Nephron (organoid): ENCODE measurements at regions not wholly inside any gene's neighbourhood (a gene's known extent, or its start where the extent isn't known, plus 50 kb on each side); places are given as distances from the start of the nearest gene placed in this dataset.

ENCODE experiments used
- H3K27ac Mint-ChIP-seq, 3 experiments: 2 replicates each; pipeline ENCODE4 v1.8.0; 2020; ENCODE audit warnings: mixed read lengths in 3 of 3, mild to moderate bottlenecking in 2 of 3, moderate library complexity in 1 of 3
- H3K27me3 Mint-ChIP-seq: 2 replicates; pipeline ENCODE4 v1.8.0; 2021; ENCODE audit warnings: low read depth, mild to moderate bottlenecking, moderate library complexity, mixed read lengths
- H3K36me3 Mint-ChIP-seq: 2 replicates; pipeline ENCODE4 v1.8.0; 2020; ENCODE audit warnings: low read depth, mixed read lengths
- H3K4me1 Mint-ChIP-seq: 2 replicates; pipeline ENCODE4 v1.8.0; 2020; ENCODE audit warnings: mixed read lengths
- H3K4me3 Mint-ChIP-seq, 3 experiments: 2 replicates each; pipeline ENCODE4 v1.8.0; 2020; ENCODE audit warnings: mild to moderate bottlenecking in 3 of 3, mixed read lengths in 3 of 3, moderate library complexity in 2 of 3
- H3K9me3 Mint-ChIP-seq: 2 replicates; pipeline ENCODE4 v1.8.0; 2020; ENCODE audit warnings: mixed read lengths
- TF ChIP-seq, protein P1 (sequence below), 3 experiments: fragments of 200-600 bp; sonication (generic); IDR thresholded peaks; one replicate each; pipeline ENCODE4 v1.5.0; 2021; ENCODE audit warnings: antibody characterized with exemption in 3 of 3; ENCODE audit not compliant: unreplicated experiment in 3 of 3

GRCh38 chr3:72383230-72383629 lies 465.0 kb downstream of the SHQ1 start:
- Mint-ChIP-seq H3K27me3 (no peaks in the 10 kb centered on the region), H3K27ac (no peak overlapping the region), H3K4me1 (peaks cover 61% of the 10 kb centered on the region), H3K4me3 (no peak overlapping the region), H3K36me3 (peaks cover 8% of the 10 kb centered on the region), H3K9me3 (no peaks in the 10 kb centered on the region)
- TF ChIP-seq, protein P1, sequence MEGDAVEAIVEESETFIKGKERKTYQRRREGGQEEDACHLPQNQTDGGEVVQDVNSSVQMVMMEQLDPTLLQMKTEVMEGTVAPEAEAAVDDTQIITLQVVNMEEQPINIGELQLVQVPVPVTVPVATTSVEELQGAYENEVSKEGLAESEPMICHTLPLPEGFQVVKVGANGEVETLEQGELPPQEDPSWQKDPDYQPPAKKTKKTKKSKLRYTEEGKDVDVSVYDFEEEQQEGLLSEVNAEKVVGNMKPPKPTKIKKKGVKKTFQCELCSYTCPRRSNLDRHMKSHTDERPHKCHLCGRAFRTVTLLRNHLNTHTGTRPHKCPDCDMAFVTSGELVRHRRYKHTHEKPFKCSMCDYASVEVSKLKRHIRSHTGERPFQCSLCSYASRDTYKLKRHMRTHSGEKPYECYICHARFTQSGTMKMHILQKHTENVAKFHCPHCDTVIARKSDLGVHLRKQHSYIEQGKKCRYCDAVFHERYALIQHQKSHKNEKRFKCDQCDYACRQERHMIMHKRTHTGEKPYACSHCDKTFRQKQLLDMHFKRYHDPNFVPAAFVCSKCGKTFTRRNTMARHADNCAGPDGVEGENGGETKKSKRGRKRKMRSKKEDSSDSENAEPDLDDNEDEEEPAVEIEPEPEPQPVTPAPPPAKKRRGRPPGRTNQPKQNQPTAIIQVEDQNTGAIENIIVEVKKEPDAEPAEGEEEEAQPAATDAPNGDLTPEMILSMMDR (IDR thresholded peaks at IDR 0.05; ENCODE audit: unreplicated experiment in 3 of 3): no peak

- peaks cover 63% of the 10 kb centered on the region for H3K4me1 Mint-ChIP-seq
- no peaks in the 10 kb centered on the region for H3K9me3 Mint-ChIP-seq
- H3K27me3 Mint-ChIP-seq: no peaks in the 10 kb centered on the region
- TF ChIP-seq, protein P1 (IDR thresholded peaks at IDR 0.05; ENCODE audit: unreplicated experiment in 3 of 3): no peak
- H3K4me3 Mint-ChIP-seq: no peak overlapping the region
- H3K27ac Mint-ChIP-seq: no peak overlapping the region
- peaks cover 11% of the 10 kb centered on the region for H3K36me3 Mint-ChIP-seq
These were observed 465.8 kb downstream of the SHQ1 start for GRCh38 chr3:72382460-72382859.

GRCh38 chr3:72381584-72381983 lies 466.7 kb downstream of the SHQ1 start:
- Mint-ChIP-seq H3K36me3 (peaks cover 15% of the 10 kb centered on the region), H3K27me3 (no peaks in the 10 kb centered on the region), H3K4me1 (peaks cover 63% of the 10 kb centered on the region), H3K4me3 (no peak overlapping the region), H3K9me3 (no peaks in the 10 kb centered on the region), H3K27ac (no peak overlapping the region)
- TF ChIP-seq, protein P1 (IDR thresholded peaks at IDR 0.05; ENCODE audit: unreplicated experiment in 3 of 3): no peak

DNA sequence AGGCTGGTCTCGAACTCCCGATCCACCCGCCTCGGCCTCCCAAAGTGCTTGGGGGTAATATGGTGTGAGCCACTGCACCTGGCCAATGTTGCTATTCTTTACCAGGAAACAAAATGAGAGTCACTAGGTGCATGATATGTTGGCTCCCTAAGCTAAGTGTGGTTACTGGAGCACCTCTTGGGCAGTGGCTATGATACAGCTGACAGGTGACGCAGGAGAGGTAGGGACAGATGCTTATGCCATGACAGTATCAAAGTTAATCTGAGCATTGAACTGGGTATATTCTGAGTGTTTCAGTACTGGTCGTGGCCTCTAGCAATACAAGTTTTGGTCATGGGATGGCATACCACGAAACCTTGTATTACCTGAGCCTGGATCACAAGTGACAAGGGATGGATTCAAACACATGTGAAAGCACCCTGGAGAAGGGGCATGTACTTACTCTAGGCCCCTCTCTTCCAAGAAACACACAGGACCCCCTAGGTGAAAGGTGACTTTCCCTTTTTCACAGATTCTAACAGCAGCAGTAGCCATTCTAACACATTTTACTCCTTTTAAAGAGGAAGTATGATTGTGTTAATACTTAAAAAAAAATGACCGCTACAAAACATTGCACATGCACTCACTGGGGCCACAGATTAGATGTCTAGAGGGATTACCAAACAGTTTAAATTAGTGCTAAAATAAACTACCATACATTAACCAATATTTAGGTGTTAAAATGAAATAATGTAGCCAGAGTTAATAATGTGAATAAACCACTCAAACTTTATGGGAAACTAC lies 467.3 kb downstream of the SHQ1 start:
- no peak overlapping the region for H3K4me3 Mint-ChIP-seq
- H3K27ac Mint-ChIP-seq: no peak overlapping the region
- no peaks in the 10 kb centered on the region for H3K9me3 Mint-ChIP-seq
- TF ChIP-seq, protein P1 (IDR thresholded peaks at IDR 0.05; ENCODE audit: unreplicated experiment in 3 of 3): no peak
- H3K36me3 Mint-ChIP-seq: peaks cover 16% of the 10 kb centered on the region
- H3K4me1 Mint-ChIP-seq: peaks cover 58% of the 10 kb centered on the region
- no peaks in the 10 kb centered on the region for H3K27me3 Mint-ChIP-seq

DNA sequence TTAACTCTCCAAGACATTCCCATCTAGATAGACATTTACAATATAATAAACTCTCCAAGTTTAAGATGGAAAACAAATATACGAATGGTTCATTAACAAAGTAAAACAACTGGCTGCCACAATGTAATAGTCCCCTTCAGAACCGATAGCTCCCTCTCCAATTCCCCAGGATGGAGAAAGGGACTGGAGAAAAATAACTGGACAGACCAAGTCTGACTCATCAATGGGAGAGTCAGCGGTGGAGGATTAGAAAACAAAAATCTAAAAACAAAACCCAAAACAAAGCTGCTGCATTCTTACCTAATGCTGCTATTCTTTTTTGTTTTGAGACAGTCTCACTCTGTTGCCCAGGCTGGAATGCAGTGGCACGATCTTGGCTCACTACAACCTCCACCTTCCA lies 468.1 kb downstream of the SHQ1 start:
- Mint-ChIP-seq H3K4me3 (no peak overlapping the region), H3K27ac (no peak overlapping the region), H3K27me3 (no peaks in the 10 kb centered on the region), H3K9me3 (no peaks in the 10 kb centered on the region), H3K4me1 (peaks cover 58% of the 10 kb centered on the region), H3K36me3 (peaks cover 20% of the 10 kb centered on the region)
- TF ChIP-seq, protein P1 (IDR thresholded peaks at IDR 0.05; ENCODE audit: unreplicated experiment in 3 of 3): no peak
